Suprapubic skin (tissue), 4 donors: ENCODE measurements at regions not wholly inside any gene's neighbourhood (a gene's known extent, or its start where the extent isn't known, plus 50 kb on each side); places are given as distances from the start of the nearest gene placed in this dataset.

Source experiments
- DNase-seq, 2 donors: peaks; one replicate each; pipeline ENCODE4 v3.0.0-alpha.2; 2019; ENCODE audit warnings: low spot score in 2 of 2
- H3K27ac ChIP-seq: fragments of 200-600 bp; sonication (generic); one replicate; pipeline ENCODE4 v1.5.1; 2019
- H3K27me3 ChIP-seq: fragments of 200-600 bp; sonication (generic); one replicate; pipeline ENCODE4 v1.5.1; 2019
- H3K36me3 ChIP-seq: fragments of 200-600 bp; sonication (generic); one replicate; pipeline ENCODE4 v1.5.1; 2019
- H3K4me1 ChIP-seq: fragments of 200-600 bp; sonication (generic); one replicate; pipeline ENCODE4 v1.5.1; 2019
- H3K4me3 ChIP-seq: fragments of 200-600 bp; sonication (generic); one replicate; pipeline ENCODE4 v1.5.1; 2019; ENCODE audit warnings: mild to moderate bottlenecking
- H3K9me3 ChIP-seq: fragments of 200-600 bp; sonication (generic); one replicate; pipeline ENCODE4 v1.5.1; 2019
- EP300 ChIP-seq: sonication (generic); formaldehyde crosslinking; IDR thresholded peaks from one replicate; pipeline ENCODE4 v1.6.1; 2017; ENCODE audit warnings: antibody characterized with exemption
- POLR2A ChIP-seq, 2 donors: fragments of 450-650 bp; IDR thresholded peaks; one replicate each; pipeline ENCODE4 v1.6.1; 2017; ENCODE audit warnings: antibody characterized with exemption in 2 of 2, mild to moderate bottlenecking in 2 of 2, moderate library complexity in 2 of 2
- POLR2AphosphoS5 ChIP-seq, 3 donors: sonication (generic); formaldehyde crosslinking; IDR thresholded peaks; one replicate each; pipeline ENCODE4 v1.6.1; 2017; ENCODE audit warnings: antibody characterized with exemption in 3 of 3
- WGBS: methylation state at CpG from one replicate; pipeline ENCODE4 v1.1.5; 2018; 5-methylcytosine and 5-hydroxymethylcytosine counted together
- TF ChIP-seq, protein P1 (sequence below), 2 donors: fragments of 200-600 bp in 1 of 2; fragments of 450-650 bp in 1 of 2; sonication (generic) in 1 of 2; IDR thresholded peaks; one replicate each; pipeline ENCODE4 v1.5.1; 2016 to 2019; ENCODE audit warnings: antibody characterized with exemption in 2 of 2, mild to moderate bottlenecking in 1 of 2, moderate library complexity in 1 of 2

DNA sequence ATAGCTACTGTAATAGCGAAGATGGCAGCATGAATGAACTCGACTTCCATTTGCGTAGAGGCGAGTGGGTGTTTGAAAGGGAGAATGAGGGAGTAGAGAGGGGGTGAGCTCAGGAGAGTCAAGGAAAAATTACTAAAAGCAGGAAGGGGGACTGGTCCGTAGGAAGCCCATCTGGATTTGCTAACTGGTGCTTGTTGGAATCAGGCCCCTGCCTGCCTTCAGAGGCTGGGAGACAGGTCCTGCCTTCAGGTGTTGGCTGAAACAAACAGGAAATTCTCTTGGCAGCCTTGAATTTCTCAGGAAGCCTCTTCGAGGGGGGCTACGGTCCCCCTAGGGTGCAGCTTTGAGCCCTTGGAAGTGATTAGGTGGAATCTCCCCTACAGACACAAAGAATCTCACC, 121.7 kb downstream of the OLFM1 start:
- H3K36me3 ChIP-seq, result no peaks in the 10 kb centered on the region
- TF ChIP-seq, protein P1, sequence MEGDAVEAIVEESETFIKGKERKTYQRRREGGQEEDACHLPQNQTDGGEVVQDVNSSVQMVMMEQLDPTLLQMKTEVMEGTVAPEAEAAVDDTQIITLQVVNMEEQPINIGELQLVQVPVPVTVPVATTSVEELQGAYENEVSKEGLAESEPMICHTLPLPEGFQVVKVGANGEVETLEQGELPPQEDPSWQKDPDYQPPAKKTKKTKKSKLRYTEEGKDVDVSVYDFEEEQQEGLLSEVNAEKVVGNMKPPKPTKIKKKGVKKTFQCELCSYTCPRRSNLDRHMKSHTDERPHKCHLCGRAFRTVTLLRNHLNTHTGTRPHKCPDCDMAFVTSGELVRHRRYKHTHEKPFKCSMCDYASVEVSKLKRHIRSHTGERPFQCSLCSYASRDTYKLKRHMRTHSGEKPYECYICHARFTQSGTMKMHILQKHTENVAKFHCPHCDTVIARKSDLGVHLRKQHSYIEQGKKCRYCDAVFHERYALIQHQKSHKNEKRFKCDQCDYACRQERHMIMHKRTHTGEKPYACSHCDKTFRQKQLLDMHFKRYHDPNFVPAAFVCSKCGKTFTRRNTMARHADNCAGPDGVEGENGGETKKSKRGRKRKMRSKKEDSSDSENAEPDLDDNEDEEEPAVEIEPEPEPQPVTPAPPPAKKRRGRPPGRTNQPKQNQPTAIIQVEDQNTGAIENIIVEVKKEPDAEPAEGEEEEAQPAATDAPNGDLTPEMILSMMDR (IDR thresholded peaks at IDR 0.05), result no peak
- TF ChIP-seq POLR2AphosphoS5 (IDR thresholded peaks at IDR 0.05) (no peak), EP300 (no peak), POLR2A (IDR thresholded peaks at IDR 0.05) (no peak)
- H3K4me3 ChIP-seq, result no peak overlapping the region
- no peak for DNase-seq
- no peaks in the 10 kb centered on the region for H3K4me1 ChIP-seq
- H3K27me3 ChIP-seq, result peaks cover 32% of the 10 kb centered on the region
- no peak overlapping the region for H3K27ac ChIP-seq
- no peaks in the 10 kb centered on the region for H3K9me3 ChIP-seq
- WGBS, result 58% methylated on average over 7 of the region's 7 CpGs

DNA sequence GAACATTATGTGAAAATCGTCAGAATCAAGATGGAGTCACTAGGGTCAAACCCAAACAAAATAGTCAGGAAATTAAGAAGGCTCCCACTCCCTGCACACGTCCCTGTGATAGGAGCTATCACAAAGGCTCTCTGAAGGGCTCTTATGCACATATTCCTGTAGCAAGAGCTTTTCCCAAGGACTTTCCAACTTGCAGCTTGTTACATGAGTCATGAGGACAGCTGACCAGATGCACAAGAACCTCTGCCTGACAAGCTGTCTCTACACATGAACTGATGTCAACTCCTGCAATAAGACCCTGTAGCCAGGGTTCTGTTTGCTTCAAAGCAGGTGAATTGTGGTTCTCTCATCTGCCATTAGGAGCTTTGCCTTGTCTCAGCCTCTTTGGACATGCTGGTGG, 122.4 kb downstream of the OLFM1 start:
- H3K9me3 ChIP-seq, result no peaks in the 10 kb centered on the region
- WGBS, result 63% methylated on average over 2 of the region's 2 CpGs
- no peak overlapping the region for H3K4me3 ChIP-seq
- no peak for DNase-seq
- peaks cover 39% of the 10 kb centered on the region for H3K27me3 ChIP-seq
- no peaks in the 10 kb centered on the region for H3K36me3 ChIP-seq
- H3K27ac ChIP-seq, result no peak overlapping the region
- H3K4me1 ChIP-seq, result no peaks in the 10 kb centered on the region
- TF ChIP-seq EP300 (no peak), POLR2AphosphoS5 (IDR thresholded peaks at IDR 0.05) (no peak), POLR2A (IDR thresholded peaks at IDR 0.05) (no peak)
- TF ChIP-seq, protein P1 (IDR thresholded peaks at IDR 0.05), result no peak

DNA sequence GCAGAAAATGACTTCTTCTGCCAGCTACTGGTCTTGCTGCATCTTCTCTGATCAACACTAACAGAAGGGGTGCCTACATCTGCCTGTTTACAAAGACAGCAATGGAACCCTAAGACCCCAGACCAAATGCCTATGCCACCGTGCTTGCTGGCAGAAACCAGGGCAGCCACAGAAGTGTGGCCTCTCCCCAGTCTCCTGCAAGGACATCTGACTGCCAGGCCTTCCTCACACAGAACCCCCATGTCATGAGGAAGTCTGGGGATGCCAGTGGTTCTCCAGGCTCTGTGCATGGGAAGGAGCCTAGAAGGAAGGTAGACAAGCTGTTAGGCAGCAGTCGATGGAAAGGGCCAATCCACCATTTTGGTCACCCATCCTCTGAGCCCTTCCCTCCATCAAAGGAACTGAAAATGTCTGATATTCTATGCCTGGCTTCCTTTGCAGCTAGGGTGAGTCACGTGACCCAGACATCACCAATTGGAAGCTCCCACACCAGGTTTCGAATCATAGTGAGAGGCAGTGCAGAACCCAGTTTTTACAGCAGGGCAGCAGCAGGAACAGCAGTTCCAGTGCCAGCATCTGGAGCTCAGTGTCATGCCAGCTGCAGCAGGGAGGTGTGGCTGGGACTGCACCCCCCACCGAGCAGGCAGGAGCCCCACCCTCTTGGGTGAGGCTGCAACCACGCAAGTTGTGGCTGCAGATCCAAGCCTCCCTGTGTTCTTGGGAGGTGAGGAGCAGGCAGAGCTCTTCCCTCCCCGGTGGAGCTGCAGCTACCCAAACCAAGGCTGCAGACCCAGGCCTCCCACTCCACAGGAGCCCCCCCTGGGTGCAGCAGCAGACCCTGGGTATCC, 123.4 kb downstream of the OLFM1 start:
- H3K4me1 ChIP-seq, result peaks cover 5% of the 10 kb centered on the region
- H3K27me3 ChIP-seq, result peaks cover 47% of the 10 kb centered on the region
- no peak overlapping the region for H3K27ac ChIP-seq
- no peaks in the 10 kb centered on the region for H3K36me3 ChIP-seq
- WGBS, result 90% methylated on average over 4 of the region's 7 CpGs
- H3K9me3 ChIP-seq, result no peaks in the 10 kb centered on the region
- H3K4me3 ChIP-seq, result no peak overlapping the region
- peak in 1 of 2 donors; percentile 47 for DNase-seq
- TF ChIP-seq EP300, result no peak

DNA sequence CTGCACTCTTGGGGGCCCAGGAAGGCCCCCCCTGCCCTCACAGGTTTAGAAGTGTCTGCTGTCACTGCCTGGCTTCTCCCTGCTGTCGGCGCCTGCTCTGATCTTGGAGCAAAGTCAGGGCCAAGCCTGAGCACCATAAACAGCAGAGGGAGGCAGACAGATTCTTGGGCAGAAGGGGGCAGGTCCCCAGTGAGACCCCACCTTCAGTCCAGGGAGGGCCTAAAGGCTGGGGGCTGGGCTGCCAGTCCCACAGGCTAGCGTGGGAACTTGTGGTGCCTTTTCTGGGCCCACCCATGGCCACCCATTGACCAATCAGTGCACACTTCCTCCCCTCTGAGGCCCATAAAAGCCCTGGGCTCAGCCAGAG, 124.0 kb downstream of the OLFM1 start:
- peaks cover 52% of the 10 kb centered on the region for H3K27me3 ChIP-seq
- H3K4me3 ChIP-seq, result no peak overlapping the region
- 93% methylated on average over 3 of the region's 3 CpGs for WGBS
- no peak for TF ChIP-seq POLR2A (IDR thresholded peaks at IDR 0.05)
- TF ChIP-seq EP300, result no peak
- no peak for TF ChIP-seq POLR2AphosphoS5 (IDR thresholded peaks at IDR 0.05)
- TF ChIP-seq, protein P1 (IDR thresholded peaks at IDR 0.05), result no peak
- H3K36me3 ChIP-seq, result no peaks in the 10 kb centered on the region
- H3K4me1 ChIP-seq, result peaks cover 5% of the 10 kb centered on the region
- H3K9me3 ChIP-seq, result no peaks in the 10 kb centered on the region
- peak in 1 of 2 donors; percentile 31 for DNase-seq
- no peak overlapping the region for H3K27ac ChIP-seq

DNA sequence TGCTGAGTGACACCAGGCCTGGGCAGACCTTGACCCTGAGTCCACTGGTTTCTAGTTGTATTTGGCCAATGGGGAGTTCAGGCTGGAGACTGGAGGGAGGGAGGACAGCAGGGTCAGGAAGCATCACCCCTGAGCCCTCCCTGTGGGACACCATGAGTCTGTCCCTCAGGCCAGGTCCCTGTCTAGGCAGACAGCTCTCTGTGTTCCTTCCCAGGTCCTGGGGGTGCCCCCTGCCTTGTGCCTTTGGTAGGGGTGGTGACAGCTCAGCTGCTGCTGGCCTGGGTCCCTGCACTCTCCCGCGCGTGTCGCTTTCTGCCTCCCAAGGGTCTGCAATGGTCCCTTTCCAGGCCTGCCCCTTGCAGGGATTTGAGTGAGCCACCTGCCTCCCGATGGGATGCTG, 125.5 kb downstream of the OLFM1 start:
- H3K27me3 ChIP-seq, result peaks cover 66% of the 10 kb centered on the region
- WGBS, result 94% methylated on average over 5 of the region's 5 CpGs

More for the DNA sequence above, 125.5 kb downstream of the OLFM1 start:
- H3K9me3 ChIP-seq, result no peaks in the 10 kb centered on the region
- no peak overlapping the region for H3K27ac ChIP-seq
- TF ChIP-seq POLR2AphosphoS5 (IDR thresholded peaks at IDR 0.05), result no peak
- TF ChIP-seq, protein P1 (IDR thresholded peaks at IDR 0.05), result no peak
- TF ChIP-seq EP300, result no peak
- TF ChIP-seq POLR2A (IDR thresholded peaks at IDR 0.05), result no peak
- H3K4me1 ChIP-seq, result peaks cover 13% of the 10 kb centered on the region
- H3K36me3 ChIP-seq, result no peaks in the 10 kb centered on the region
- peak in 1 of 2 donors; percentile 68 for DNase-seq
- H3K4me3 ChIP-seq, result no peak overlapping the region
